ENCODE measurements at regions not wholly inside any gene's neighbourhood (a gene's known extent, or its start where the extent isn't known, plus 50 kb on each side); places are given as distances from the start of the nearest gene placed in this dataset.

DNA sequence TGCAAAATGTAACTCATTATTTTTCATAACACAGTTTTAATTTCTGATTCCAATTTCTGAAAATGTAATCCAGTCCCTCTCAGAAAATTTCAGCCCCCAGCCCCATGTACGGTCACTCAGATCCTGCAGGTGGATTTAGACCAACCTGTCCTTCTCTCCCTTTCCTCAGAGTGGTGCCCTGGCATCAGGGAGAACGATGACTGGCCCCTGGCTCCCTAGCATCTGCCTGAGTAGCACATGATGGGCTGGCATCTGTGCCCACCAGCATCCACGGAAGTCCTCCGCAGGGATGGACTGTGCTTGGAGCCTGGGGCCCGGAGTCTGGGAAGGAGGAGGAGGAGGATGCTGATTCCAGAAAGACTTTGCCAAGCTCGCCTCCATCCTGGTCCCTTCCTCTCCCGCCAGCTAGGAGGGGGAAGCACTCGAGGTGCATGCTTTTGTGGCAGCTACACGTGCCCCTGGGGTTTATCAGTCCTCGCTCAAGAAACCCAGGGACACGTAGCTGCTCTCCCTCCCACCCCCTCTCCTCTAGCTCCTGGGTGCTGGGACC, 54.4 kb upstream of the RUFY1 start:
- Histone ChIP-seq H3K4me1 (ENCODE audit: control insufficient read depth in 1 of 2, insufficient read depth in 2 of 2, low read depth in 1 of 2, low read length in 1 of 2) (peaks cover 0 to 4% of the 10 kb centered on the region in 2 experiments; a peak in 1 of 4 replicates), H3K27me3 (ENCODE audit: insufficient read depth) (no peaks in the 10 kb centered on the region), H3F3A (replicated peaks; ENCODE audit: insufficient read depth) (no peaks in the 10 kb centered on the region), H3K9me3 (no peaks in the 10 kb centered on the region), H3K4me2 (no peak overlapping the region), H3K9me2 (no peaks in the 10 kb centered on the region), H3K79me2 (ENCODE audit: insufficient read depth) (no peaks in the 10 kb centered on the region), H3K9ac (no peak overlapping the region), H2AFZ (ENCODE audit: low read depth) (no peak overlapping the region), H3K4me3 (ENCODE audit: low read depth in 2 of 2, low read length in 1 of 2) (no peak overlapping the region), H4K20me1 (ENCODE audit: insufficient read depth) (no peaks in the 10 kb centered on the region), H3K27ac (ENCODE audit: low read depth in 2 of 2, low read length in 1 of 2) (no peak overlapping the region), H3K36me3 (replicated peaks in 1 of 2; ENCODE audit: control insufficient read depth in 1 of 2, insufficient read depth in 2 of 2, low read length in 1 of 2) (no peaks in the 10 kb centered on the region)
- ChIA-PET CTCF (interaction anchor here (0.9 to 5.1 kb wide), 3 partner anchors 219 to 335 kb away, joined by 3 to 92 read pairs (median 3); no protein-coding TSS in a partner anchor), POLR2A (interaction anchor here (1.0 kb wide), 1 partner anchor 128 kb away, joined by 3 read pairs; the partner anchor contains the start of gene HNRNPH1)
- peak; percentile 48 for TF ChIP-seq RAD21 (IDR thresholded peaks at IDR 0.05; ENCODE audit: low read length)
- TF ChIP-seq SMC3 (IDR thresholded peaks at IDR 0.05; ENCODE audit: low read depth, low read length): 0 out of 2 replicates have a peak, but pooled peaks have one; percentile 5
- no peak for TF ChIP-seq TAF1 (IDR thresholded peaks at IDR 0.05; ENCODE audit: borderline replicate concordance, low read depth, low read length)
- peak; percentile 48 for DNase-seq
- WGBS (ENCODE audit: low lambda C conversion rate): 27% methylated on average over 9 of the region's 11 CpGs

DNA sequence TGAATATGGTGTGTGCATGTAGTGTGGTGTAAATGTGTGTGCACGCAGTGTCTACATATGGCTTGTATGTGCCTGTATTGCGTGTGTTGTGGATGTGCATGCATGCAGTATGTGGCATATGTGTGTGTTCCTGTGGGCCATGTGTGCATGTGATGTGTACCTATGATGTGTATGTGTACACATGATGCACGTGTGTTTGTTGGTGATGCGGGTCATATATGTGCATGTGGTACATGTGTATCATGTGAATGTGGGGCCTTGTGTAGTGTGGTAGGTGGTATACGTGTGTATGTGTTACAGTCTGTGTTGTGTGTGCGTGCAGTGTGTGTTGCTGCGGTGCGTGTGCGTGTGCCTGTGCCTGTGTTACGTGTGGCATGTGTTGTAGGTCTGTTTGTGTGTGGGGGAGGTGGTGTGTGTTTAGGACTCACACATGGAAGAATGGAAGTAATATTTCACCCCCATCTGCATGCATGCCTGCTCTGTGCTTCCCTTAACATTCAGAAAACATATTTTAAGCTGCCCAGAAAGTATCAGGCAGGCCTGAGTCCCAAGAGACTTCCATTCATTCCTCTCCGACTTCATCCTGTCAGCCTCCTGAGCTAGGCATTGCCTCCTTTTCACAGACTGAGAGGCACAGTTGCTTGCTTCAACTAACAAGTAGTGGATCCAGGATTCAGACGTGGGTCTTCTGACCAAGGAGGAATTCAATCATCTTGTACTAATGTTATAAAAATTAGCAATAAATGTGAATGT, 55.4 kb upstream of the RUFY1 start:
- Histone ChIP-seq H3K4me2 (no peak overlapping the region), H3K9me3 (no peaks in the 10 kb centered on the region), H3K79me2 (ENCODE audit: insufficient read depth) (no peaks in the 10 kb centered on the region), H3F3A (replicated peaks; ENCODE audit: insufficient read depth) (no peaks in the 10 kb centered on the region), H3K4me3 (ENCODE audit: low read depth in 2 of 2, low read length in 1 of 2) (no peak overlapping the region), H3K4me1 (ENCODE audit: control insufficient read depth in 1 of 2, insufficient read depth in 2 of 2, low read depth in 1 of 2, low read length in 1 of 2) (peaks cover 0 to 4% of the 10 kb centered on the region in 2 experiments; a peak in 1 of 4 replicates), H2AFZ (ENCODE audit: low read depth) (no peak overlapping the region), H3K36me3 (replicated peaks in 1 of 2; ENCODE audit: control insufficient read depth in 1 of 2, insufficient read depth in 2 of 2, low read length in 1 of 2) (no peaks in the 10 kb centered on the region), H4K20me1 (ENCODE audit: insufficient read depth) (no peaks in the 10 kb centered on the region), H3K27me3 (ENCODE audit: insufficient read depth) (no peaks in the 10 kb centered on the region), H3K9me2 (no peaks in the 10 kb centered on the region), H3K9ac (no peak overlapping the region), H3K27ac (ENCODE audit: low read depth in 2 of 2, low read length in 1 of 2) (no peak overlapping the region)
- no peak for DNase-seq
- CTCF ChIA-PET: interaction anchor here (0.8 to 5.1 kb wide), 10 partner anchors 90 to 765 kb away, joined by 3 to 92 read pairs (median 5); partner anchors contain the start of gene ZNF354A
- POLR2A ChIA-PET: interaction anchor here (0.6 kb wide), 1 partner anchor 349 kb away, joined by 4 read pairs; no protein-coding TSS in a partner anchor
- TF ChIP-seq, protein P1, sequence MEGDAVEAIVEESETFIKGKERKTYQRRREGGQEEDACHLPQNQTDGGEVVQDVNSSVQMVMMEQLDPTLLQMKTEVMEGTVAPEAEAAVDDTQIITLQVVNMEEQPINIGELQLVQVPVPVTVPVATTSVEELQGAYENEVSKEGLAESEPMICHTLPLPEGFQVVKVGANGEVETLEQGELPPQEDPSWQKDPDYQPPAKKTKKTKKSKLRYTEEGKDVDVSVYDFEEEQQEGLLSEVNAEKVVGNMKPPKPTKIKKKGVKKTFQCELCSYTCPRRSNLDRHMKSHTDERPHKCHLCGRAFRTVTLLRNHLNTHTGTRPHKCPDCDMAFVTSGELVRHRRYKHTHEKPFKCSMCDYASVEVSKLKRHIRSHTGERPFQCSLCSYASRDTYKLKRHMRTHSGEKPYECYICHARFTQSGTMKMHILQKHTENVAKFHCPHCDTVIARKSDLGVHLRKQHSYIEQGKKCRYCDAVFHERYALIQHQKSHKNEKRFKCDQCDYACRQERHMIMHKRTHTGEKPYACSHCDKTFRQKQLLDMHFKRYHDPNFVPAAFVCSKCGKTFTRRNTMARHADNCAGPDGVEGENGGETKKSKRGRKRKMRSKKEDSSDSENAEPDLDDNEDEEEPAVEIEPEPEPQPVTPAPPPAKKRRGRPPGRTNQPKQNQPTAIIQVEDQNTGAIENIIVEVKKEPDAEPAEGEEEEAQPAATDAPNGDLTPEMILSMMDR (IDR thresholded peaks at IDR 0.05): no peak
- TF ChIP-seq FOXJ3 (CRISPR knock-in tag; IDR thresholded peaks at IDR 0.05) (no peak), MEF2A (IDR thresholded peaks at IDR 0.05; ENCODE audit: borderline replicate concordance, low read depth) (no peak), EZH2phosphoT487 (IDR thresholded peaks at IDR 0.05; ENCODE audit: borderline replicate concordance, low read depth) (no peak), MXI1 (IDR thresholded peaks at IDR 0.05; ENCODE audit: low read depth, low read length) (no peak), FOSL2 (IDR thresholded peaks at IDR 0.05; ENCODE audit: borderline replicate concordance, low read depth) (no peak), RCOR1 (IDR thresholded peaks at IDR 0.05; ENCODE audit: low read length) (no peak)
- TF ChIP-seq, protein P2, sequence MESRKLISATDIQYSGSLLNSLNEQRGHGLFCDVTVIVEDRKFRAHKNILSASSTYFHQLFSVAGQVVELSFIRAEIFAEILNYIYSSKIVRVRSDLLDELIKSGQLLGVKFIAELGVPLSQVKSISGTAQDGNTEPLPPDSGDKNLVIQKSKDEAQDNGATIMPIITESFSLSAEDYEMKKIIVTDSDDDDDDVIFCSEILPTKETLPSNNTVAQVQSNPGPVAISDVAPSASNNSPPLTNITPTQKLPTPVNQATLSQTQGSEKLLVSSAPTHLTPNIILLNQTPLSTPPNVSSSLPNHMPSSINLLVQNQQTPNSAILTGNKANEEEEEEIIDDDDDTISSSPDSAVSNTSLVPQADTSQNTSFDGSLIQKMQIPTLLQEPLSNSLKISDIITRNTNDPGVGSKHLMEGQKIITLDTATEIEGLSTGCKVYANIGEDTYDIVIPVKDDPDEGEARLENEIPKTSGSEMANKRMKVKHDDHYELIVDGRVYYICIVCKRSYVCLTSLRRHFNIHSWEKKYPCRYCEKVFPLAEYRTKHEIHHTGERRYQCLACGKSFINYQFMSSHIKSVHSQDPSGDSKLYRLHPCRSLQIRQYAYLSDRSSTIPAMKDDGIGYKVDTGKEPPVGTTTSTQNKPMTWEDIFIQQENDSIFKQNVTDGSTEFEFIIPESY (IDR thresholded peaks at IDR 0.05; ENCODE audit: borderline replicate concordance, low read depth): no peak
- TF ChIP-seq, protein P3, sequence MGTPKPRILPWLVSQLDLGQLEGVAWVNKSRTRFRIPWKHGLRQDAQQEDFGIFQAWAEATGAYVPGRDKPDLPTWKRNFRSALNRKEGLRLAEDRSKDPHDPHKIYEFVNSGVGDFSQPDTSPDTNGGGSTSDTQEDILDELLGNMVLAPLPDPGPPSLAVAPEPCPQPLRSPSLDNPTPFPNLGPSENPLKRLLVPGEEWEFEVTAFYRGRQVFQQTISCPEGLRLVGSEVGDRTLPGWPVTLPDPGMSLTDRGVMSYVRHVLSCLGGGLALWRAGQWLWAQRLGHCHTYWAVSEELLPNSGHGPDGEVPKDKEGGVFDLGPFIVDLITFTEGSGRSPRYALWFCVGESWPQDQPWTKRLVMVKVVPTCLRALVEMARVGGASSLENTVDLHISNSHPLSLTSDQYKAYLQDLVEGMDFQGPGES (IDR thresholded peaks at IDR 0.05; ENCODE audit: low read depth, low read length): no peak
- 48% methylated on average over 12 of the region's 12 CpGs for WGBS (ENCODE audit: low lambda C conversion rate)

Measured in SK-N-SH (cell line).